CD4-positive, alpha-beta T cell treated with Interleukin-6 at 100 ng/mL for 8 hours (primary cell): ENCODE measurements at regions not wholly inside any gene's neighbourhood (a gene's known extent, or its start where the extent isn't known, plus 50 kb on each side); places are given as distances from the start of the nearest gene placed in this dataset.

Experiments used
- DNase-seq: peaks from one replicate; pipeline ENCODE4 v3.0.0-alpha.2; 2020; ENCODE audit warnings: mixed read lengths, low spot score

GRCh38 chr18:42632801-42633200 lies 482.7 kb downstream of the RIT2 start:
- no peak for DNase-seq

GRCh38 chr18:42635378-42636048 lies 480.0 kb downstream of the RIT2 start:
- no peak for DNase-seq

- no peak for DNase-seq
Measured at GRCh38 chr18:42636309-42636708, 479.2 kb downstream of the RIT2 start.

- no peak for DNase-seq
Measured at GRCh38 chr18:42640160-42640559, 475.3 kb downstream of the RIT2 start.

- DNase-seq, result no peak
Measured at GRCh38 chr18:42641996-42642395, 473.5 kb downstream of the RIT2 start.

- DNase-seq, result no peak
Measured at GRCh38 chr18:42644729-42645131, 470.8 kb downstream of the RIT2 start.

- DNase-seq, result no peak
Measured at GRCh38 chr18:42649331-42650035, 466.0 kb downstream of the RIT2 start.

- DNase-seq, result no peak
Measured at GRCh38 chr18:42654556-42654955, 460.9 kb downstream of the RIT2 start.

GRCh38 chr18:42657551-42657950 lies 457.9 kb downstream of the RIT2 start:
- DNase-seq, result no peak

GRCh38 chr18:42658171-42658570 lies 457.3 kb downstream of the RIT2 start:
- no peak for DNase-seq

GRCh38 chr18:42659187-42659586 lies 456.3 kb downstream of the RIT2 start:
- DNase-seq, result no peak

GRCh38 chr18:42670860-42671259 lies 444.6 kb downstream of the RIT2 start:
- no peak for DNase-seq

GRCh38 chr18:42675810-42676209 lies 439.7 kb downstream of the RIT2 start:
- no peak for DNase-seq

- no peak for DNase-seq
Measured at GRCh38 chr18:42683094-42683493, 432.4 kb downstream of the RIT2 start.

GRCh38 chr18:42689310-42689709 lies 426.2 kb downstream of the RIT2 start:
- DNase-seq, result no peak
